Left lung (tissue), 4 donors: ENCODE measurements at regions not wholly inside any gene's neighbourhood (a gene's known extent, or its start where the extent isn't known, plus 50 kb on each side); places are given as distances from the start of the nearest gene placed in this dataset.
A peak's percentile ranks its signal among the peaks of the same experiment; 100 is the strongest.

Source experiments
- ATAC-seq: fragments of 200-7000 bp; cut with Tn5 transposase; one replicate; pipeline ENCODE4 v1.9.1; 2020; ENCODE audit warnings: moderate library complexity
- DNase-seq, 4 donors: peaks; one replicate each; pipeline ENCODE4 v3.0.0-alpha.2; 2013 to 2020
- H3K27ac ChIP-seq, 2 donors: fragments of 200-600 bp; sonication (generic) in 1 of 2; one replicate each; pipeline versions ENCODE4 v1.5.0 to v1.8.0; 2020 to 2021
- H3K27me3 ChIP-seq, 2 donors: fragments of 200-600 bp; sonication (generic) in 1 of 2; one replicate each; pipeline versions ENCODE4 v1.5.0 to v1.8.0; 2020 to 2021
- H3K36me3 ChIP-seq, 2 donors: fragments of 200-600 bp; sonication (generic) in 1 of 2; one replicate each; pipeline versions ENCODE4 v1.5.0 to v1.8.0; 2020 to 2021
- H3K4me1 ChIP-seq, 2 donors: fragments of 200-600 bp; one replicate each; pipeline ENCODE4 v1.8.0; 2021
- H3K4me3 ChIP-seq, 2 donors: fragments of 200-600 bp; sonication (generic) in 1 of 2; one replicate each; pipeline versions ENCODE4 v1.5.0 to v1.8.0; 2020 to 2021; ENCODE audit warnings: mild to moderate bottlenecking in 1 of 2
- H3K9me3 ChIP-seq, 2 donors: fragments of 200-600 bp; sonication (generic) in 1 of 2; one replicate each; pipeline versions ENCODE4 v1.5.0 to v1.8.0; 2020 to 2021
- intact Hi-C, 2 donors: fragments of 100-400 bp; cut with DNase I; formaldehyde crosslinking; loops; one replicate each; pipeline versions ENCODE4 v1.11.2 to v1.14.2; 2022
- TF ChIP-seq, protein P1 (sequence below), 2 donors: fragments of 200-600 bp; sonication (generic) in 1 of 2; IDR thresholded peaks; one replicate each; pipeline versions ENCODE4 v1.5.0 to v1.8.0; 2021; ENCODE audit warnings: antibody characterized with exemption in 2 of 2
- donor health status: DM: no; HTN: yes; CAD: no.
- donor health status: DM: no; HTN: no; CAD: no.

DNA sequence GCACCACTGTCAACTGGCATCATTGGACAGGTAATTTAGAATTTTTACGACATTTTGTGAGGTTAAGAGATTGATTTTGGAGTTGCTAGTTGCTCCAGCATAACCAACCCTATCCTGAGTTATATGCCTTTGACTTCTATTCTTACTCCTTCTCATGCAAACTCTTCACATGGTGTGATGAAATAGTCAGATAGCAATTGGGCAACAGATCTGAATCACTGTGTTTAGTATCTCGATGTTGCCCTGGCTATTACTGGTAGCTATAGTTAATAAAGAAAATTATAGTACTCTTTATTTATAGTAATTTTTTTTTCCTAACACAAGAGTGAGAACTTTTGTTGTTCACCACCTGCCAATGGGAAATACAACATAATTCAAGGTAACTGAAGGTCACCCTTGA lies 494.8 kb upstream of the TOM1L1 start:
- no peak for ATAC-seq
- TF ChIP-seq, protein P1, sequence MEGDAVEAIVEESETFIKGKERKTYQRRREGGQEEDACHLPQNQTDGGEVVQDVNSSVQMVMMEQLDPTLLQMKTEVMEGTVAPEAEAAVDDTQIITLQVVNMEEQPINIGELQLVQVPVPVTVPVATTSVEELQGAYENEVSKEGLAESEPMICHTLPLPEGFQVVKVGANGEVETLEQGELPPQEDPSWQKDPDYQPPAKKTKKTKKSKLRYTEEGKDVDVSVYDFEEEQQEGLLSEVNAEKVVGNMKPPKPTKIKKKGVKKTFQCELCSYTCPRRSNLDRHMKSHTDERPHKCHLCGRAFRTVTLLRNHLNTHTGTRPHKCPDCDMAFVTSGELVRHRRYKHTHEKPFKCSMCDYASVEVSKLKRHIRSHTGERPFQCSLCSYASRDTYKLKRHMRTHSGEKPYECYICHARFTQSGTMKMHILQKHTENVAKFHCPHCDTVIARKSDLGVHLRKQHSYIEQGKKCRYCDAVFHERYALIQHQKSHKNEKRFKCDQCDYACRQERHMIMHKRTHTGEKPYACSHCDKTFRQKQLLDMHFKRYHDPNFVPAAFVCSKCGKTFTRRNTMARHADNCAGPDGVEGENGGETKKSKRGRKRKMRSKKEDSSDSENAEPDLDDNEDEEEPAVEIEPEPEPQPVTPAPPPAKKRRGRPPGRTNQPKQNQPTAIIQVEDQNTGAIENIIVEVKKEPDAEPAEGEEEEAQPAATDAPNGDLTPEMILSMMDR (IDR thresholded peaks at IDR 0.05) = no peak
- intact Hi-C loops = no loop called here

DNA sequence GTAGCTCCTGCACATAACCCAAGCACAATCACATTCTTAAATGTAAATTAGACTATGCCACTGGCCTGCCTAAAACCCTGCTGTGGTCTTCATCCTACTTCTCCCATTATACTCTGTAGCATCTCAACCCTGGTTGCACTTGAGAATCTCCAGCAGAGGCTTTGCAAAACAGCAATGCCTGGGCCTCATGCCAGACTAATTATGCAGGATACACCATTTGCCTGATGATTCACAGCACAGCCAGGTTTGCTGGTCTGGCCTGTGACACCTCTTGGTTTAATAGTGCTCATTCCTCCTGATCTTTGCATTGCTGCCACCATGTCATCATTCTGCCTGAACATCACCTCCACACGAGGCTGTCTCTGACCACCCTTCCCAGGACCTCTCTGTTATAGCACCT lies 491.9 kb upstream of the TOM1L1 start:
- Histone ChIP-seq H3K4me1 (no peaks in the 10 kb centered on the region), H3K27ac (no peak overlapping the region), H3K9me3 (peaks cover 0 to 2% of the 10 kb centered on the region in 2 donors), H3K36me3 (no peaks in the 10 kb centered on the region), H3K4me3 (no peak overlapping the region), H3K27me3 (no peaks in the 10 kb centered on the region)
- intact Hi-C loops = no loop called here
- no peak for DNase-seq
- ATAC-seq = no peak
- TF ChIP-seq, protein P1 (IDR thresholded peaks at IDR 0.05) = no peak

More for the DNA sequence above, 494.8 kb upstream of the TOM1L1 start:
- no peaks in the 10 kb centered on the region for H3K27me3 ChIP-seq
- H3K9me3 ChIP-seq = no peaks in the 10 kb centered on the region
- no peaks in the 10 kb centered on the region for H3K36me3 ChIP-seq
- no peak for DNase-seq
- no peak overlapping the region for H3K4me3 ChIP-seq
- H3K4me1 ChIP-seq = no peaks in the 10 kb centered on the region
- no peak overlapping the region for H3K27ac ChIP-seq

DNA sequence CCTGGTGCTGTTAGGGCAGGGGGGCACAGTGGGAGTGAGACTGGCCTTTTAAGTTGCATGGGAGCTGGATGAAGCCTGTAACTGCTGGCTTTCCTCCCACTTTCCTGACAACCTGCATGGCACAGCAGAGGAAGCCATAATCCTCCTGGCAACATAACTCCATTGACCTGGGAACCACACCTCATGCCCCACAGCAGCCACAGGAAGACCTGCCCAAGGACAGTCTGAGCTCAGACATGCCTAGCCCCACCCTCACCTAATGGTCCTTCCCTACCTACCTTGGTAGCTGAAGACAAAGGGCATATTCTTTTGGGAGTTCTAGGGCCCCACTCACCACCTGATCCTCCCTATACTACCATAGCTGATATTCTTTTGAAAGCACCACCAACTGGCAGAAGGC lies 482.2 kb upstream of the TOM1L1 start:
- intact Hi-C loops = no loop called here
- peaks cover 0 to 16% of the 10 kb centered on the region in 2 donors for H3K9me3 ChIP-seq

DNA sequence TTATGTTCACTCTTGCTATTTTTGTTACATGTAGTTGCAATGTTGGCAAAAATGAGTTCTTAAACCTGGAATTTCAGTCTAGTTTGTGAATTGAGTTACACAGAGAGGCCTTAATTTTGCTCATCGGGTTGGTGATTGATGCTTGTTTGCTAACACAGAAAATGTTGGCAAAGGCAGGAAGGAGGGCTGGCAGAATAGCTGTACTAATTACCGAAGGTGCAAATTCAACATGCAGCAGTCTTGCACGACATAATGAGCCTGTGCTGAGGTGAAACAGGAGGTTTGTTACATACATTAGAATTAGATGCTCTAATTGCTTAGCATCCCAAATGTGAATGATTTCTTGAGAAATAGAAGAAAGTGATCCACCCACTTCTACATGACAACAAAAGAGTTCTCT lies 475.0 kb upstream of the TOM1L1 start:
- TF ChIP-seq, protein P1 (IDR thresholded peaks at IDR 0.05) = no peak
- H3K4me3 ChIP-seq = no peak overlapping the region
- no peaks in the 10 kb centered on the region for H3K36me3 ChIP-seq
- ATAC-seq (no peak), DNase-seq (no peak)
- no peaks in the 10 kb centered on the region for H3K4me1 ChIP-seq
- H3K27ac ChIP-seq = no peak overlapping the region
- H3K27me3 ChIP-seq = no peaks in the 10 kb centered on the region
- intact Hi-C loops = no loop called here
- H3K9me3 ChIP-seq = peaks cover 0 to 7% of the 10 kb centered on the region in 2 donors

More for the DNA sequence above, 482.2 kb upstream of the TOM1L1 start:
- Histone ChIP-seq H3K27ac (no peak overlapping the region), H3K4me3 (no peak overlapping the region), H3K4me1 (no peaks in the 10 kb centered on the region), H3K27me3 (no peaks in the 10 kb centered on the region), H3K36me3 (no peaks in the 10 kb centered on the region)
- ATAC-seq (no peak), DNase-seq (no peak)
- TF ChIP-seq, protein P1 (IDR thresholded peaks at IDR 0.05) = no peak

DNA sequence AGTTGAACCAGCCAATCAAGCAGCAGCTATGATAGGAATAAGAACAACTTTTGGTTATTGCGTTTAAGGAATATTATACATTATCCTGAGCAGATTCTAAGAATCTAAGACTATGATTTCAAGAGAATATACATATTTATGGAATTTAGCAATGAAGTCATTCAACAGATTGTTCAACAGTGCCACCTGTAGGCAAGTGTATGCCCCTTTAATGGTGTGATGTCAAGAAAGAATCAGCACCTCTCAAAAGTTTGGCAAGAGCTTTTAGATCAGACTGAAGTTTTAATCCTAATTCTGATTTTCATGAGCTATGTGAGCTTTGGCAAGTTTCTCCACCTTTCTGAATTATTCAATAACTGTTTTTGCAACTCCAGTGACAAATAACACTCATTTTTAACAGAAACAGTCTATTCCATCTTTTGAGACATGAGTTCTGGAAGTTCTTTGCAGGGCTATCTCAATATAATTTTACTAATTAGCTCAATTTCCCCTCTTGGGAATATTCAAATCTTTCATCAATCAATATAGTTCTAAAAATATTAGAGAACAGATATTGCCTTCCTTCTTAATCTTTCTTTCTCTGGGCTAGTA lies 474.3 kb upstream of the TOM1L1 start:
- H3K9me3 ChIP-seq = peaks cover 0 to 4% of the 10 kb centered on the region in 2 donors
- H3K27ac ChIP-seq = no peak overlapping the region
- H3K4me3 ChIP-seq = no peak overlapping the region
- ATAC-seq (peak; percentile 42), DNase-seq (peak in 1 of 4 donors; percentile 13)
- TF ChIP-seq, protein P1 (IDR thresholded peaks at IDR 0.05) = no peak
- no peaks in the 10 kb centered on the region for H3K4me1 ChIP-seq
- intact Hi-C loops = no loop called here
- H3K36me3 ChIP-seq = no peaks in the 10 kb centered on the region
- no peaks in the 10 kb centered on the region for H3K27me3 ChIP-seq
